AG20443 (cell line): ENCODE measurements at regions not wholly inside any gene's neighbourhood (a gene's known extent, or its start where the extent isn't known, plus 50 kb on each side); places are given as distances from the start of the nearest gene placed in this dataset.
"Not testable (repeated sequence)": the region's sequence is repeated elsewhere in the genome, so short reads cannot be mapped to it uniquely, and the experiment has no call there.

Source experiments
- DNase-seq: peaks from one replicate; pipeline ENCODE4 v3.0.0; 2012; ENCODE audit warnings: low spot score, mixed read lengths

DNA sequence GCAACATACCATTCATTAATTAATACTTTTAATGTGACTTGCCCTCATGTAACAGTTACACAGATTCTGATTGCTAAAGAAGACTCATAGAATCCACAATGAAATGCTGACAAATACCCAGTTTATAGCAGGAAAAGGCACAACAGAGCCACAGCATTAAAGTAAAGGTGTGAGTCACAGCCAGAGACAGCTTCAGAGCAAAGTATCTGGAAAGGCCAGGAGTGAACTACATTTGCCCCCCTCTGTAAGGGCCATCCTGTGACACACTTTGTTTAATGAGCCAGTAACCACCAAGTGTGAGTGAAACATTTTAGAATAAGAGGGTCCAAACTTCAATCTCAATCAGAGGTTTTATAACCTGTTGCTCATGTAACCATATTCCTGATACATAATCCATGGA lies 133.8 kb upstream of the TACR3 start:
- no peak for DNase-seq

- no peak for DNase-seq
These were observed 133.4 kb upstream of the TACR3 start for GRCh38 chr4:103853146-103853545.

GRCh38 chr4:103845075-103845474 lies 125.3 kb upstream of the TACR3 start:
- DNase-seq, result no peak

GRCh38 chr4:103842637-103843239 lies 123.0 kb upstream of the TACR3 start:
- DNase-seq, result no peak

- DNase-seq, result no peak
These were observed 122.3 kb upstream of the TACR3 start for GRCh38 chr4:103842076-103842475.

GRCh38 chr4:103810308-103810707 lies 90.5 kb upstream of the TACR3 start:
- not testable (repeated sequence) for DNase-seq

DNA sequence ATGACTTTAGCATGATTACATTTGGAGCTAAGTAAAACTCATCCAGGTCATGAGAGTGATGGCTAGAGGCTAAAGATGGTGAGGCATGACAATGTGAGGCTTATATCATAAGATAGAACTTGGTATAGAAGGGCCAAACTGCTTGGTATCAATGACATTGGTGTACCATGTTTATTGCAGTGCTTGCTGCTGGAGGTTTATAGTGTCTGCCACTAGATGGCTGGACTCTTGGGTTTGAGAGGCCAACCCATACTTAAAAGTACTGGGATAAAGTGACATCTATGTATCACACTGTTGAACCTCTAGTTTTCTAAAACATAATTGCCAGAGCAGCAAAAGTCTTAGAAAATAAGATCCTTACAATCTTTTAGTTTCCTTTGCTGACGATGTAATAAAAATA lies 83.0 kb upstream of the TACR3 start:
- DNase-seq, result no peak

DNA sequence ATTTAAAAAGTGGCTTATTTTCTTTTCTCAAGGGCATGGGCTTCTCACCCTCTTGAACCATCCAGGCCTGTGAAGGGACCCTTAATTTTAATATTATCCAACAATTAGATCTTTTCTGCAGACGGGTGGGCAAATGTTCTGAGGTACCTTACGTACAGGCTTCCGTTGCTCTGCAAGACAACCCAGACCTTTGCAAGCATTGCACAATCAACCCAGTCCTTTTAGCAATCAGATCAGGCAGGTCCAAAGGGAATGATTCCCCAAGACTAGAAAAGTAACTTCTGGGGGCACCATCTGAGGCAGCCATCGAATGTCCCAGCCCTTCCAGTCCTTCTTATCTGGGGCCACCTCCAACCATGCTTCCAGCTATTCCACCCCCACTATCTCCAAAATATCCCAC lies 67.3 kb upstream of the TACR3 start:
- DNase-seq, result no peak

DNA sequence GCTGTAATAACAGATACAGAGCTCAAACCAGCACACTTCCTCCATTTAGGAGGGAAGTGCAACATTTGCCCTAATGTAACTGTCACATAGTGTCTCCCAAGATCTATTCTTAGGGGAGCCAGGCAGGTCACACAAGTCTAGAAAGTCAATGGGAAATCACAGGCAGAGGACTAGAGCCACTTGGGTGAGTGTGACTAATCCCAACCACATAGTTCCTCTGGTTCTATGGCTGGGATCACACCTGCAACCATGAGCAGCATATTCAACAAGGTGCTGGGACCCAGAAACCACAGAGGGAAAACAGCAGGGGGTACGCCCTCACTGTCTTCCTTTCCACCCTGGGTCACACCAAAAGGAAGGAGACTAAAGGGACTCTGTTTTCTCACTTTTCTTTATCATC lies 66.8 kb upstream of the TACR3 start:
- DNase-seq, result no peak

GRCh38 chr4:103786014-103786413 lies 66.2 kb upstream of the TACR3 start:
- DNase-seq, result peak; percentile 17

DNA sequence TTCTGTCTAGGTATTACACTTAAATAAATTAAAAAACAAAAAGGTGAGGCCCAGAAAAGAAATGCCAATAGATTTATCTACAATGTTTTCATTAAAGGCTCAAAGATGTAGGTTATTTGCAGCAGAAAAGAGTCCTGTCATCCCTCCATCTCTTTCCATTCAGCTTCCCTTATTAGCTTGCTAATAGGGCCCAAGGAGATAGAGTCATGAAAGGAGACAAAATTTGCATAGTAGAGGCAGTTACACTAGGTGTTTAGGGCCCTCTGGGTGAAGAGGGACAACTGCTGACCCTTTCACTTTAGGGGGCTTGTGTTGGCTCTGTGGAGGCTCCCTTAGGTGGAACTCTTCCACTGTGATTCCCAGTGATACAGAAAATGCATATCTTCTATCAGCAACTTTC lies 58.4 kb upstream of the TACR3 start:
- no peak for DNase-seq

DNA sequence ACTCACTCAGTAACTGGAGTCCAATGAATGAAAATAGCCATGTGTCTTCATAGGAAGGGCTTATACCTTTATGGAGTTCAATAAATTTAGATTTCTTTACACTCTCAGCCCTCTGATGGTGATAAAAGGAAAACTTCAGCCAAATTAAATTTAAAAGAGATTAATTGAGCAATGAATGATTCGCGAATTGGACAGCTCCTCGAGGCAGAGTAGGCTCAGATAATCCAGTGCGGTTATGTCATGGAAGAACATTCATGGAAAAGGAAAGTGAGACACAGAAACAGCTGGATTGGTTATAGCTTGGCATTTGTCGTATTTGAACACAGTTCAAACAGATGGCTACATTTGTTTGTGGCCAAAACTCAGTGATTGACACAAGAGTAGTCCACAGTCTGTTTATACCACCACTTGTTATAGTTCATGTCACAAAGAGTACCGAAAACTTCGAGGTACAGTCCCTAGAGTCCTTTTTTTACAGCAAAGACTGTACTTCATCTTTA lies 54.6 kb upstream of the TACR3 start:
- no peak for DNase-seq

DNA sequence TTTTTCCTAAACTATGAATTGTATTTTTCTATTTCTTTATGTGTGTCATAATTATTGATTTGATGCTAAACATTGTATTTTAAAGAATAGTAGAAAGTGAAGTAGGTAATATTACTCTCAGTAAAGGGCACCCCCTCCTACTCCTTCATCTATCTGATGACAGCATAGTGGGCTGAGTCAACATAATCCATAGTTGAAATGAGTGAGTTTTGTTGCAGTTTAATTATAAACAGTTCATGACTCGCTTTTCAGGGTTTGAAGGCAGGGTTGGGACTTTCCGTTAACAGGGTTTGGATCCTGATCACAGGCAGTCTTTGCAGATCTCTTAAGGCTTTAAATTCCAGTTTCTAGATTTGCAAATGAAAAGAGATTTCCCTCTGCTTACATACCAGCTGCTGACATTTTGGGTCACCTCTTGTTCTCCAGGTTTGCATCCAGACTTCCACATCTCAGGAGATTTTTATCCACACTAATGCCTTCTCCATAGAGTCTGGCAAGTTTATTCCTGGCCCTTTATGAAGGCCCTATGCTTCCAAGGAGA lies 54.0 kb upstream of the TACR3 start:
- no peak for DNase-seq
